Peyer's patch (tissue), 4 donors: ENCODE measurements at regions not wholly inside any gene's neighbourhood (a gene's known extent, or its start where the extent isn't known, plus 50 kb on each side); places are given as distances from the start of the nearest gene placed in this dataset.

ENCODE experiments used
- CTCF ChIP-seq, 6 experiments: fragments of 450-650 bp in 4 of 6; fragments of 200-600 bp in 2 of 6; sonication (generic) in 1 of 6; IDR thresholded peaks; one replicate each; pipeline ENCODE4 v1.5.1; 2017 to 2019; ENCODE audit warnings: antibody characterized with exemption in 6 of 6, mild to moderate bottlenecking in 3 of 6, moderate library complexity in 1 of 6
- POLR2A ChIP-seq, 2 donors: fragments of 450-650 bp; IDR thresholded peaks; one replicate each; pipeline ENCODE4 v1.5.1; 2017; ENCODE audit warnings: antibody characterized with exemption in 2 of 2, mild to moderate bottlenecking in 2 of 2, moderate library complexity in 2 of 2

DNA sequence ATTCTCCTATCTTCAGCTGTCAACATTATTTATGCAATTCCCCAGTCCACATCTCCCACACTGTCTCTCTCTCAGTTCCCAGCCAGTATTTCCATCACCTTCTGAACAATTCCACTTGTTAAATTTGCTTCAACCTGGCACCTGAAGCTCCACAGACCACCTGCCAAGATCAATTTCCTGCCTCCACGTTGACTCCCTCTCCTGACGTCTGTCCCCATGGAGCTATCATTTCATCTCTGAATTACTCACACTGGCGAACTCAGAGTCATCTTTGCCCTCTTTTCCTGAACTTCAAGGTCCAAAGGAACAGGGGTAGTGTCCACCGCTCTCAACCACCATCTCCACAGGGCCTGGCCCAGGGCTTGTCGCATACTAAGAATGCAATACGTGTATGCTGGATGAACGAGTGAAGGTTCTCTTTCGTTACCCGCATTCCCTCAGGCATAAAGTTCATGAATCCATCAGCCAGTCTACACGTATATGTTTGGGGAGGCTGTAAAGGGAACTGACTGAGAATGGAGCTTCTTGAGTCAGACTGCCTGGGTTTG, 183.3 kb downstream of the JCAD start:
- no peak for TF ChIP-seq CTCF (IDR thresholded peaks at IDR 0.05)
- TF ChIP-seq POLR2A (IDR thresholded peaks at IDR 0.05) = no peak
